NCI-H345 (cell line): ENCODE measurements at regions not wholly inside any gene's neighbourhood (a gene's known extent, or its start where the extent isn't known, plus 50 kb on each side); places are given as distances from the start of the nearest gene placed in this dataset.

Experiments
- DNase-seq: peaks from one replicate; lab custom pipeline; 2025; lab: John Stamatoyannopoulos, UW

DNA sequence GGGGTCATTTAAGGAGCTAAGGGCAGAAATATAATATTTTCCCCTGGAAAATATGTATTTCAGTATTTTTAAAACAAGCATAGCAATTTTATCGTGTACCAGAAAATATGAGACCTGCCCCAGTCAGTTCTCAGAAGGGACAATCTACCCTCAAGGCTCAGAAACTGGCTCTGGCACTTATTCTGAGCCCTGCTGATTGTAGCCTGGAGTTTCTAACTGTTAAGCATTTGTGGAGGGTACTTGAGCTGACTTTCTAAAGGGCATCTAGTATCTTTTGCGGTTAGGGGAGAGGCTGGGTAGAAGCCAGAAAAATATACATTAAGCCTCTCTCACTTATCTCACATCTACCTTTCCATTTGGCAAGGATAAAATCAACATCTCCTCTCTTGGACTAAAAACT lies 71.3 kb upstream of the FSHB start:
- DNase-seq, result no peak

DNA sequence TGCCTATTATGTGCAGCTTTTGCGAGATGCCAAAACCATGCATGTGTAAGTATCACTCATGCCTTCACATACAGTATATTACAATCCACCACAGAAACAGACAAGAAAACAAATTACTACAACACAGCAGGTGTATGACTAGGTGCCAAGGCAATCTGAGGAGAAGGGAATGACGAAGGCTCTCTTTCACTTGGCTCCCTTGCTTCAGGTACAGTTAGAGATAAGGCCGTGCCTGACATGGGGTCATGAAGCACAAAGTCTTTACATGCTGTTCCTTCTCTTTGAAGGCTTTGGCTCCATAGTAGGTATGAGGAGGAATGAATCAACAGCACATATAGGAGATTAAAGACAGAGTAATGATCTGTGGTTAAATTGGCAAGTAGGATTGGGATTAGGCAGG lies 65.2 kb upstream of the FSHB start:
- DNase-seq, result no peak

DNA sequence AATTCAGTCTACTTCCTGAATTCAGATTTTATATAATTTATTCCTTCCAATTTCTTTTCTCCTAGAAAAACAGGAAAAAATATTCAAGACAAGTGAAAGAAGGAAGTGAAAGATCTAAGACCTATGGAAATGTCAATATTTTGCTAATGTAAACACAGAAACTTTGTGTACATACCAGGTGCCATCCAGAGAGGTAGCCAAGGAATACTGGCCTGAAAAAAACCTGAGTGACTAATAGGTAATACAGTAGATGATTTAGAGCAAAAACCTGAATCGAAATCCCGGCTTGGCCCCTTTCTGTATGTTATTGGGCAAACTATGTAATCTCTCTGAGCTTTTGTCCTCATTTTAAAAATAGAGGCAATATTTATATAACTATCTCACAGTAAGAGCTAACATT lies 59.2 kb upstream of the FSHB start:
- no peak for DNase-seq

DNA sequence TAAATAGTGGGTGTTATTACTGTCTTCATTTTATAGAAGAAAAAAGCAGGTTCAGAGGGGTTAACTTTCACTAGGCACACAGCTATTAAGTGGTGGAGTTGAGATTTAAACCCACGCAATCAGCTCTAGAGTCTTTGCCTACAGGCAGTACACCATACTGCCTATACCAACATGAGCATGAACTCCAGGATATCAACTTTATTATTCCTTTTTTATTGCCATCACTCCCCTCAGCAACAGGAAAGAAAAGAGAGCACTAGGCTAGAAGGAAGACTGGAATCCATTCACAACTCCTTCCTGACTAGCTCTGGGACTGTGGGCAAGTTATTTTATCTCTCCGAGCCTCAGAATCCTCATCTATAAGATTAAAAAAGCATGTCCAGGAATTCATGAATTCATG lies 58.7 kb upstream of the FSHB start:
- DNase-seq, result no peak

DNA sequence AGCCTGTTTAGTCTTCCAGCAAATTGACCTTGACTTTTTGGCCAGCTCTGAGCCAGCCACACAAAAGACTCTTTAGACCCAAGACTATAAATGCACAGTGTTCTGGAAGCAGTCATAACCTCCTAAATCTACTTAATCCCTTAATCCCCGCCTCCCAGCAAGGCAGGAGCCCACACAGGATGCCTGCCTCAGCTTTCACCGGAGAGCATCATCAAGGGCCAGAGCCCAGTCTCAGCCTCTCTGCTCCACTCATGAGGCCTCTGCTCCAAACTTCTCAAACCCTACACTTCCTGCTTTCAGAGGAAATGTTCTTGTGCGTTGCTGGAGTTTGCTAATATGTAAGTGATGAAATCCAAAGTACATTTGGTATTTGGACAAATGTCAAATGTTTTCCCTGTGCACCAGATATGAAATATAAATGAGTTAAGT lies 57.9 kb upstream of the FSHB start:
- DNase-seq, result no peak

DNA sequence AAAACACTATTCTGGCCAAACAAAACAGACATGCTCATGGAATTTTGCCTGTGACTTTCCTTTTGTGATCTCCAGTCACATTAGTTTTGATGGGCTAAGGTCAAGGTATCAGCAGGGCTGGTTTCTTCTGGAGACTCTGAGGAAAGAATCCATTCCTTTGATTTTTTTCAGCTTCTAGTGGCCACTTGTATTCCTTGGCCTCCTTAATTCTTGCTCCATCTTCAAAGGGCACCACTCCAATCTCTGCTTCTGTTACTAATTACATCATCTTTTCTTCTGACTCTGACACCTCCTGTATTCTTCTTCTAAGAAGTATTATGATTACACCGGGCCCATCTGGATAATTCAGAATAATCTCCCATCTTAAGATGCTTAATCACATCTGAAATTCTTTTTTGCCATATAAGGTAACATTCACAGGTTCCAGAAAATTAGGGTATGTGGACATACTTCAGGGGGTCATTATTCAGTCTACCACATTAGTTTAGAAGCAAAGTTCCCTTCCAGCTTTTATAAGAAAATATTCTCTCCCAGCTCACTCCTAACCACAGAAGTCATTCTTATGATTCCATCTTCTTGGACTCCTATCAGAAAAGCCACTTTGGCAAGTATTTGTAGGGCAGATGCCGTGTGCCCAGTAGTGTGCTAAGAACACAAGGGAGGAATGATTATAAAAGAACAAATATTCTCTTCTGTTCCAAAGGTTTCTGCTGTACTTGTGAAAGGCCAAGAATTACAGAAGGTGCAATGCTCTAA lies 56.4 kb upstream of the FSHB start:
- no peak for DNase-seq
